CD4-positive, alpha-beta memory T cell (primary cell): ENCODE measurements at regions not wholly inside any gene's neighbourhood (a gene's known extent, or its start where the extent isn't known, plus 50 kb on each side); places are given as distances from the start of the nearest gene placed in this dataset.

ENCODE experiments used
- CTCF ChIA-PET: fragments of 350-600 bp; sonication (Branson Sonifier 250); formaldehyde crosslinking; loops from one replicate; lab custom pipeline; 2021; ENCODE audit warnings: inconsistent platforms; ENCODE audit not compliant: partially characterized antibody; lab: Charles Lee
- POLR2A ChIA-PET: fragments of 350-600 bp; sonication (Branson Sonifier 250); formaldehyde crosslinking; loops from one replicate; lab custom pipeline; 2021; ENCODE audit not compliant: partially characterized antibody; lab: Charles Lee
- DNase-seq, 5 donors: peaks; one replicate each; pipeline versions ENCODE4 v3.0.0 to v3.0.0-alpha.2; 2020 to 2022; ENCODE audit warnings: mixed read lengths in 1 of 5
- H3K27ac ChIP-seq: one replicate; pipeline ENCODE4 v1.7.0; 2013; ENCODE audit warnings: low read depth, low read length
- H3K27me3 ChIP-seq: 2 replicates; pipeline ENCODE4 v1.7.0; 2013; ENCODE audit warnings: mild to moderate bottlenecking, low read length, moderate library complexity; ENCODE audit not compliant: insufficient read depth
- H3K36me3 ChIP-seq: 2 replicates; pipeline ENCODE4 v1.7.0; 2013; ENCODE audit warnings: mild to moderate bottlenecking, low read length, moderate library complexity; ENCODE audit not compliant: insufficient read depth
- H3K4me1 ChIP-seq: 2 replicates; pipeline ENCODE4 v1.7.0; 2013; ENCODE audit warnings: mild to moderate bottlenecking, low read length, moderate library complexity; ENCODE audit not compliant: insufficient read depth
- H3K4me3 ChIP-seq, 2 donors: one replicate each; pipeline ENCODE4 v1.7.0; 2013; ENCODE audit warnings: low read length in 2 of 2, mild to moderate bottlenecking in 1 of 2
- H3K9me3 ChIP-seq, 2 donors: one replicate each; pipeline ENCODE4 v1.7.0; 2013; ENCODE audit warnings: low read length in 2 of 2, control low read depth in 1 of 2; ENCODE audit not compliant: control insufficient read depth in 1 of 2
- H3K27ac Mint-ChIP-seq, 7 donors: one replicate each; pipeline ENCODE4 v1.8.0; 2020 to 2021; ENCODE audit warnings: mixed read lengths in 7 of 7, mild to moderate bottlenecking in 6 of 7, inconsistent platforms in 3 of 7, moderate library complexity in 3 of 7
- H3K27me3 Mint-ChIP-seq, 2 donors: one replicate each; pipeline ENCODE4 v1.8.0; 2020 to 2021; ENCODE audit warnings: mixed read lengths in 2 of 2
- H3K36me3 Mint-ChIP-seq, 2 donors: one replicate each; pipeline ENCODE4 v1.8.0; 2020 to 2021; ENCODE audit warnings: mixed read lengths in 2 of 2, inconsistent platforms in 1 of 2, mild to moderate bottlenecking in 1 of 2
- H3K4me1 Mint-ChIP-seq, 4 donors: one replicate each; pipeline ENCODE4 v1.8.0; 2020 to 2021; ENCODE audit warnings: mixed read lengths in 4 of 4, mild to moderate bottlenecking in 1 of 4
- H3K4me3 Mint-ChIP-seq, 8 donors: one replicate each; pipeline ENCODE4 v1.8.0; 2020 to 2021; ENCODE audit warnings: mixed read lengths in 8 of 8, mild to moderate bottlenecking in 7 of 8, moderate library complexity in 6 of 8, inconsistent platforms in 3 of 8
- H3K9me3 Mint-ChIP-seq, 8 donors: one replicate each; pipeline ENCODE4 v1.8.0; 2020 to 2021; ENCODE audit warnings: mixed read lengths in 8 of 8, mild to moderate bottlenecking in 5 of 8, inconsistent platforms in 3 of 8, moderate library complexity in 1 of 8
- intact Hi-C: fragments of 100-400 bp; cut with micrococcal nuclease; formaldehyde crosslinking; loops from one replicate; pipeline ENCODE4 v1.15.1; 2023

DNA sequence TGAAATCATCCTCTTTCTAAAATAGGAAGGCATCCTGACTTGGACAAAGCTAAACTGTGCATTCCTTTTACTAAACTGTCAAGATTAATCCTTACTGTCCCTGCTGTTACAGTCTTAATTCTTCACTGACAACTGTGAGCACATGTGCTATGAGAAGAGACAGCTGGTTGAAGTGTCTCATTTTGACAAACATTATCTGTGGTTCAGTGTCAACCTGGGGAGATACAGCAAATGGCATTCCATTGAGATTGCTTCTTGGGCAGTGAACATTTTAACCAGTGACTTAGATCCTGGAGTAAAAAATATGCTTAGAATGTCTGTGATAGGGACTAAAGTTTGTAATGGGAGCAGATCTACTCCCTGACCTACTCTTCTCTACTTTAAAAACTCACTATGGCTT, 552.6 kb upstream of the ATP2B1 start:
- ChIA-PET POLR2A (no interaction called here), CTCF (interaction anchor here (1.1 kb wide), 1 partner anchor 10 kb away, joined by 3 read pairs; no protein-coding TSS in a partner anchor)
- Mint-ChIP-seq H3K36me3 (no peaks in the 10 kb centered on the region), H3K4me3 (no peak overlapping the region), H3K27ac (no peak overlapping the region), H3K27me3 (peaks cover 0 to 2% of the 10 kb centered on the region in 2 donors), H3K9me3 (peaks cover 0 to 2% (median 0%) of the 10 kb centered on the region in 8 donors), H3K4me1 (no peaks in the 10 kb centered on the region)
- Histone ChIP-seq H3K4me1 (no peaks in the 10 kb centered on the region), H3K27ac (no peak overlapping the region), H3K36me3 (no peaks in the 10 kb centered on the region), H3K4me3 (no peak overlapping the region), H3K27me3 (no peaks in the 10 kb centered on the region), H3K9me3 (no peaks in the 10 kb centered on the region)
- DNase-seq = no peak
- intact Hi-C loops = no loop called here

DNA sequence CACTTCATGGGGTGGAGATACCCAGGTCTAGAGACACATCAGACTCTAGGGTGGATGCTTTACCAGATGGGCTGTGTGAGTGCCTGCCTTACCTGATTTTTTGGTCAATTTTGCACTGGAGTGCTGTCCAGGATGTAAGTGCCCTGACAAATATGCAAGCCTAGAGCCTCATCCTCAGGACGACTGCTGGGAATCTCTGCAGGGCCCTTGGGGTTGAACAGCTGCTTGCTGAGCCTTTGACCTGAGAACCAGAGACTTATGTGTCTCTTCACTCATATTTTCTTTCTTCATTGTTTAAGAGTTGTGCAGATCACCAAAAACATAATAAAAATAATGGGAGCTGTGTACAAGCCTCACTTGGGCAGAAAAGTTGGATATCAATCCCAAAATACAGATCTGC, 551.5 kb upstream of the ATP2B1 start:
- Mint-ChIP-seq H3K4me1 (no peaks in the 10 kb centered on the region), H3K27ac (no peak overlapping the region), H3K36me3 (no peaks in the 10 kb centered on the region), H3K4me3 (no peak overlapping the region), H3K27me3 (peaks cover 0 to 2% of the 10 kb centered on the region in 2 donors), H3K9me3 (peaks cover 0 to 1% (median 0%) of the 10 kb centered on the region in 8 donors)
- H3K4me3 ChIP-seq = no peak overlapping the region
- POLR2A ChIA-PET = no interaction called here
- no peaks in the 10 kb centered on the region for H3K4me1 ChIP-seq
- CTCF ChIA-PET = interaction anchor here (1.1 kb wide), 1 partner anchor 12 kb away, joined by 3 read pairs; no protein-coding TSS in a partner anchor
- no peak overlapping the region for H3K27ac ChIP-seq
- intact Hi-C loops = no loop called here
- no peak for DNase-seq
- H3K9me3 ChIP-seq = no peaks in the 10 kb centered on the region
- H3K27me3 ChIP-seq = no peaks in the 10 kb centered on the region
- no peaks in the 10 kb centered on the region for H3K36me3 ChIP-seq

DNA sequence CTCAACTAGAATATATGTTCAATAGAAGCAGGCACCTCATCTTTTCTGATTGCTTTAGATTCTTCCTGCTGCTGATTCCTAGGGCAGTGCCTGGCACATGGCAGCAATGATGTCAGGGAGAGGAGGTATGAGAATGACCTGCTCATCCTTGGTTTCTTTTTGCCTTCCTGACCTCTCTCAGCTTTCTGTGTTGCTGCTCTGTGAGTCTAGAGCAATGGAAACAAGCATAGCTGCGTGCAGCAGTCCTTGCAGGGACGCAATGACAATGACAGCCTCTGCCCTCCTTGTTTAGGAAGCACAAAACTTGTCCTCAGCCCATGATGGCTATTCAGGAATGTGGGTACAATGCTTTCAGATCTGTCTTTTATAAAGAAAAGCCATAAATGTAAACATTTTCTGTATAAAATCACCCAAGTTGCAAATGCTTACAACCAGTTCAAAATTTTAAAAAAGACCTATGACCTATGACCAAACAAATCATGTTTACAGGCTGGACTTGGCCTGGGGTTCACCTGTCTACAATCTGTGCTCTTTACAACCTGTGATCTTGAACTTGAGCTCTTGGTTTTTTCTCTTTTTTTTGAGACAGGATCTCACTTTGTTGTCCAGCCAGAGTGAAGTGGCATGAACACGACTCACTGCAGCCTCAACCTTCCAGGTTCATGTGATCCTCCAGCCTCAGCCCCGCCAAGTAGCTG, 549.4 kb upstream of the ATP2B1 start:
- H3K36me3 ChIP-seq = no peaks in the 10 kb centered on the region
- peaks cover 11% of the 10 kb centered on the region for H3K4me1 ChIP-seq
- H3K9me3 ChIP-seq = no peaks in the 10 kb centered on the region
- no peak overlapping the region for H3K27ac Mint-ChIP-seq
- no peak overlapping the region for H3K4me3 Mint-ChIP-seq
- peaks cover 0 to 2% of the 10 kb centered on the region in 2 donors for H3K27me3 Mint-ChIP-seq
- DNase-seq = no peak
- H3K36me3 Mint-ChIP-seq = no peaks in the 10 kb centered on the region
- peaks cover 7 to 11% (median 9%) of the 10 kb centered on the region in 4 donors for H3K4me1 Mint-ChIP-seq
- CTCF ChIA-PET = interaction anchor here (1.0 kb wide), 1 partner anchor 25 kb away, joined by 3 read pairs; no protein-coding TSS in a partner anchor
- H3K4me3 ChIP-seq = no peak overlapping the region
- H3K27ac ChIP-seq = no peak overlapping the region
- no peaks in the 10 kb centered on the region for H3K27me3 ChIP-seq
- intact Hi-C loops = no loop called here
- H3K9me3 Mint-ChIP-seq = peaks cover 0 to 1% (median 0%) of the 10 kb centered on the region in 8 donors
- POLR2A ChIA-PET = no interaction called here

DNA sequence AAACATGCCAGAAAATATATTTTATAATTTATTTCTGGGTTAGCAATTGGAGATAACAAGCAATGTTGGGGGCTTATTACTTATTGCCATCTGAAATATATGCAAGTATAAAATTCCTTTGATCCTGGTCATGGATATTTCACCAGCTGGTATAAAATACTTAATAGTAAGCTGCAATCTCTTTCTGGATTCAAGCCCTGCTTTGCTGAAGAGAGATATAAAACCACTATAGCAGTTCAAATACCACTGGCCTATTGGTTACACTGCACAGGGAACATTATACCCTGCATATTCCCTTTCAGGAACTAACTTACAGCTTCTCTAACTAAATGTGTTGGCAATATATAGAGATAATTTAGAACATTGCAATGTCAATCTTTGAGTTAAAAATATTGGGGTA, 546.2 kb upstream of the ATP2B1 start:
- Histone ChIP-seq H3K27me3 (no peaks in the 10 kb centered on the region), H3K36me3 (no peaks in the 10 kb centered on the region), H3K4me1 (peaks cover 11% of the 10 kb centered on the region), H3K27ac (no peak overlapping the region), H3K9me3 (no peaks in the 10 kb centered on the region), H3K4me3 (no peak overlapping the region)
- no peaks in the 10 kb centered on the region for H3K27me3 Mint-ChIP-seq
- peaks cover 7 to 11% (median 9%) of the 10 kb centered on the region in 4 donors for H3K4me1 Mint-ChIP-seq
- no peaks in the 10 kb centered on the region for H3K9me3 Mint-ChIP-seq
- no peaks in the 10 kb centered on the region for H3K36me3 Mint-ChIP-seq
- no peak overlapping the region for H3K4me3 Mint-ChIP-seq
- DNase-seq = no peak
- CTCF ChIA-PET = interaction anchor here (1.1 kb wide), 1 partner anchor 711 kb away, joined by 3 read pairs; no protein-coding TSS in a partner anchor
- H3K27ac Mint-ChIP-seq = no peak overlapping the region
- intact Hi-C loops = loop anchor here (5.0 kb wide), 1 partner anchor 712 kb away; no protein-coding TSS in a partner anchor
- POLR2A ChIA-PET = no interaction called here

DNA sequence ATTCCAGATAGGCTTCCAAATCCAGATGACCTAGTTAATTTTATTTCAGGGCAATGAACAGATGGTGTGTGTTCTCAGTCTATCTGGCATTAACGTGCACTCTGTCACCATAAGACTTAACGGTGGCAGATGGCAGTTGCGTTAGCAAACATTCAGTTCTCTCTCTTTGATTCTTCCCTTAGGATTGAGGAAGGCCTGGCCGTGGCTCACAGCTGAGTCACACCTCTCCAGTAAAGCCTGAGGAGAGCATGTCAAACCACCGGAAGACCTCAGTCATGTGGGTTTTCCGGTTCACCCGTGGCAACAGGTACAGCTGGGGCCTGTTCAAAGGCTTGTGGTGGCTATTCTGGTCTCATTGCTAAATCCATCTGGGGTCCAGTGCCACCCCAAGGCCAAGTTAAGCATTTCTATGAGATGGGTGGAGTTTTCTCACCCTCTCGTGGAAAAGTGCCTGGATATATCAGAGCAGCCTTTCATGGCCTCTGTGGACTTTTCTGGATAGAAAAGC, 545.1 kb upstream of the ATP2B1 start:
- H3K27ac ChIP-seq = no peak overlapping the region
- no peak overlapping the region for H3K4me3 ChIP-seq
- H3K9me3 ChIP-seq = no peaks in the 10 kb centered on the region
- ChIA-PET POLR2A (no interaction called here), CTCF (interaction anchor here (0.6 kb wide), 1 partner anchor 368 kb away, joined by 3 read pairs; no protein-coding TSS in a partner anchor)
- no peaks in the 10 kb centered on the region for H3K36me3 ChIP-seq
- peak overlapping the region in 4 of 7 donors; percentile 2 to 66 (median 34) for H3K27ac Mint-ChIP-seq
- peak overlapping the region in 4 of 8 donors; percentile 11 to 36 (median 25) for H3K4me3 Mint-ChIP-seq
- intact Hi-C loops = loop anchor here (5.0 kb wide), 1 partner anchor 711 kb away; no protein-coding TSS in a partner anchor
- no peaks in the 10 kb centered on the region for H3K27me3 ChIP-seq
- peaks cover 11% of the 10 kb centered on the region for H3K4me1 ChIP-seq
- H3K36me3 Mint-ChIP-seq = no peaks in the 10 kb centered on the region
- H3K9me3 Mint-ChIP-seq = no peaks in the 10 kb centered on the region
- H3K4me1 Mint-ChIP-seq = peaks cover 7 to 11% (median 9%) of the 10 kb centered on the region in 4 donors
- no peaks in the 10 kb centered on the region for H3K27me3 Mint-ChIP-seq
- peak; percentile 19 to 66 (median 33) for DNase-seq

DNA sequence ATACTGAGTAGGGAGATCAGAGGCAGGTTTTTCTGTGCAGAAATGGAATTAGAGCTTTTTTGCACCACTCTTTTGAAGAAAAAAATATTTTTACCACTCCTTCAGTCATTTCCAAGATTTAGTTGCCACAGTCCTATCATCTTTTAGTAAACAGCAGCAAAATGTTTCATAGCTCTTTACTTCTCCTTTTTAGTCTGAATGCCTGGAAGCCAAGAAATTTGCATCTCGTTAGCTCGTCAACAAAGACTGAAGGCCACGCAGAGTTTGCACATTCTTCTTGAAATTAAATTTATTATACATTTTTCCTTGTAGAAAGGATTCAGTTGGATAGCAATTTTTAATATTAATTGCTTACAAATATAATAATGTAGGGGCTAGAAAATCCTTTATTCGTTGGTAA, 544.5 kb upstream of the ATP2B1 start:
- Mint-ChIP-seq H3K4me3 (no peak overlapping the region), H3K36me3 (no peaks in the 10 kb centered on the region), H3K9me3 (no peaks in the 10 kb centered on the region), H3K27me3 (no peaks in the 10 kb centered on the region), H3K27ac (peak overlapping the region in 1 of 7 donors; percentile 38), H3K4me1 (peaks cover 7 to 11% (median 9%) of the 10 kb centered on the region in 4 donors)
- Histone ChIP-seq H3K9me3 (no peaks in the 10 kb centered on the region), H3K4me1 (peaks cover 11% of the 10 kb centered on the region), H3K4me3 (no peak overlapping the region), H3K27me3 (no peaks in the 10 kb centered on the region), H3K36me3 (no peaks in the 10 kb centered on the region), H3K27ac (no peak overlapping the region)
- DNase-seq = no peak
- intact Hi-C loops = loop anchor here (5.0 kb wide), 1 partner anchor 711 kb away; no protein-coding TSS in a partner anchor
- CTCF ChIA-PET = interaction anchor here (0.6 to 1.1 kb wide), 2 partner anchors 367 to 710 kb away, joined by 3 read pairs; no protein-coding TSS in a partner anchor
- POLR2A ChIA-PET = no interaction called here

DNA sequence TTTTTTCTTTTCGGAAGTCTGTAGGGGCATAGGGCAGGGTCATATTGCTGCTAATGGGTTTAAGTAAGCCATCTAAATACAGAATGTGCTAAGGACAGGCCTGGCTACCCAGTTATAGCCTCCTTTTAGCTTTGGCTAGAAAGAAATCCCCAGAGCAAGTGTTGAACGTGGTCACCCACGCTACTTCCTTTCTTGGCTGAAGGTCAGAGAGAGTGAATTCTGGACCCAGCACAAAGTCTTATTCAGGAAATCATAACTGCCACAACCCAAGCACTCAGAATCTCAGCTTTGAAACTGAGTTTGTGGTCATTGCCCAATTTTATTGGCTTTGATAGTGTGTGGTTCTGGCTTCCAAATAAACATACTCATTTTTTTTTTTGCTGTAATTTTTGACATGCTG, 542.1 kb upstream of the ATP2B1 start:
- peaks cover 0 to 2% of the 10 kb centered on the region in 2 donors for H3K27me3 Mint-ChIP-seq
- no peaks in the 10 kb centered on the region for H3K36me3 ChIP-seq
- no peak overlapping the region for H3K27ac ChIP-seq
- H3K27me3 ChIP-seq = no peaks in the 10 kb centered on the region
- no peaks in the 10 kb centered on the region for H3K36me3 Mint-ChIP-seq
- H3K4me3 ChIP-seq = no peak overlapping the region
- intact Hi-C loops = loop anchor here (5.0 kb wide), 1 partner anchor 708 kb away; no protein-coding TSS in a partner anchor
- DNase-seq = no peak
- no peak overlapping the region for H3K27ac Mint-ChIP-seq
- ChIA-PET CTCF (no interaction called here), POLR2A (no interaction called here)
- H3K9me3 Mint-ChIP-seq = no peaks in the 10 kb centered on the region
- no peaks in the 10 kb centered on the region for H3K9me3 ChIP-seq
- H3K4me1 Mint-ChIP-seq = peaks cover 7 to 11% (median 9%) of the 10 kb centered on the region in 4 donors
- no peak overlapping the region for H3K4me3 Mint-ChIP-seq
- H3K4me1 ChIP-seq = peaks cover 11% of the 10 kb centered on the region
